ENCODE measurements at regions not wholly inside any gene's neighbourhood (a gene's known extent, or its start where the extent isn't known, plus 50 kb on each side); places are given as distances from the start of the nearest gene placed in this dataset.

DNA sequence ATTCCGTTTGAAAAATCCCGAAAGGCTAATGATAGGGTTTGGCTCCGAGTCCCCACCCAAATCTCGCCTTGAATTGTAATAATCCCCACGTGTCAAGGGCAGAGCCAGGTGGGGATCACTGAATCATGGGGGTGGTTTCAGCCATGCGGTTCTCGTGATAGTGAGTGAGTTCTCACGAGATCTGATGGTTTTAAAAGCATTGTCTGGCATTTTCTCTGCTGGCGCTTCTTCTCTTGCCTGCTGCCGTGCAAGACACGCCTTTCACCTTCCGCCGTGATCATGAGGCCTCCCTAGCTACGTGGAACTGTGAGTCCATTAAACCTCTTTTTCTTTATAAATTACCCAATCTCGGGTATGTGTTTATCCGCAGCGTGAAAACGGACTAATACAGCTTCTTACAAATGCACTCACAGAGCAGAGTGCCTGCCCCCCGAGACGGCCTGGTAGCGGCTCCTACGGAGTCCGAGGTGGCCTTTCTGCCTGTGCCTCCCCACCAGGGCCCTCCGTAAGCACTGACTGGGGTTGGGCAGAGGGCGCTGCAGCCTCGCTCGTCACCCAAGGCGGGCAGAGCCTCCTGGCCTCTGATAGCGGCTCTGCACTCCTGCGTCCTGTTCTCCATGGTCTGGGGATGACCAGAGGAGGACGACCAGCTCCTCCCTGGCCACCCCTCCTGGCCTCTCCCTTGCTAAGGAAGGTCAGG lies 131.7 kb downstream of the FOXL1 start:
- H3K27ac ChIP-seq: no peak overlapping the region
- no peaks in the 10 kb centered on the region for H3K36me3 ChIP-seq
- peaks cover 7% of the 10 kb centered on the region for H3K27me3 ChIP-seq (ENCODE audit: low read depth)
- no peak for TF ChIP-seq CTCF (IDR thresholded peaks at IDR 0.05)
- H3K9me3 ChIP-seq: no peaks in the 10 kb centered on the region
- no peak overlapping the region for H3K4me3 ChIP-seq
- ATAC-seq (no peak), DNase-seq (no peak)
- intact Hi-C loops (cut with DNase I): no loop called here
- no peaks in the 10 kb centered on the region for H3K4me1 ChIP-seq

DNA sequence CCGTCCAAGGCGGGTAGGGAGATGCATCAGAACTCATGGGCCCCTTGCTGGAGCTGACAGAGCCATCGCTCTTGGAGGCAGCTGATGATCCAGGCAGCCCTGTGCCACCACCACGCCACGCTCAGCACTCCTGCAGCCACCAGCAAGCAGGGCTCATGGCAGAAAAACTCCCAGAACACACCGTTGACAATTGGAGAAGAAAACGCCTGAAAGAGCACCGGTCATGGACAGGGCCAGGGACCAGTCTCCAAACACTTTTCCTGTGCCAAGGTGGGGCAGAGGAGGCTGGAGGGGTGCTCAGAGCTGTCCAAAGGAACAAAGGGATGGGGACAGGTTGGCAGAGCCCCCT lies 132.2 kb downstream of the FOXL1 start:
- no peak for DNase-seq
- intact Hi-C loops (cut with DNase I): no loop called here
- ATAC-seq: no peak
- no peak overlapping the region for H3K27ac ChIP-seq
- no peaks in the 10 kb centered on the region for H3K9me3 ChIP-seq
- no peak for TF ChIP-seq CTCF (IDR thresholded peaks at IDR 0.05)
- H3K36me3 ChIP-seq: no peaks in the 10 kb centered on the region
- peaks cover 7% of the 10 kb centered on the region for H3K27me3 ChIP-seq (ENCODE audit: low read depth)
- H3K4me1 ChIP-seq: no peaks in the 10 kb centered on the region
- no peak overlapping the region for H3K4me3 ChIP-seq

GRCh38 chr16:86712158-86713009 lies 134.0 kb downstream of the FOXL1 start:
- DNase-seq: no peak
- Histone ChIP-seq H3K27me3 (ENCODE audit: low read depth) (peaks cover 18% of the 10 kb centered on the region), H3K4me3 (no peak overlapping the region), H3K27ac (no peak overlapping the region), H3K9me3 (no peaks in the 10 kb centered on the region), H3K36me3 (no peaks in the 10 kb centered on the region), H3K4me1 (no peaks in the 10 kb centered on the region)
- ATAC-seq: no peak
- intact Hi-C loops (cut with DNase I): no loop called here
- no peak for TF ChIP-seq CTCF (IDR thresholded peaks at IDR 0.05)

DNA sequence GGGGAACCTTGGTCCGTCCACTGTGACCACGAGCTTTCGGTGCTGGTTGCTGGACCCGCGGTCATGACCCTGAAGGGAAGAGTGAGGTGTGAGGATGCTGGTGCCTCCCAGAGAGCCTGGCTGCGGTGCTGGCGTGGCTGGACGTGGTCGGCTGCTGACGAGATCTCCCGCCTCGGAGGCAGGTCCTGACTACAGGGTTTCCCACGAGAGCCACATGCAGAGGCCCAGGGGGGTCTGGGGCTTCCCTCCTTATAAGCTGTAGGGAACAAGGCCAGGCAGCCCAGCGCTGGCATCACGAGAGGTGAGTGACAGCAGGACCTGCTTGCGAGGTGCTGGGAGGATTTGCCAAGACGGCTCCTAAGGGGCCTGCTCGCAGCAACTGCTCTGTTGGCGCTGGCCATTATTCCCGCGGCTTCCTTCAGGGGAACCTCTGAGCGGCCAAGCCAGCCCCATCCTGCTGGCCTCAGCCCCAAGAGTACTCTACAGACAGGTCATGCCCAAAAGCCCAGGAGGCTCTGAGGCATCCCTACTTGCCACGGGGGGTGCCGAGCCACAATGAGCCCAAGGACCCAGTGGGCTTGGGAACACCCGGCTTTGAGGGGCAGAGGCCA lies 134.8 kb downstream of the FOXL1 start:
- intact Hi-C loops (cut with DNase I): no loop called here
- H3K27me3 ChIP-seq (ENCODE audit: low read depth): peaks cover 22% of the 10 kb centered on the region
- DNase-seq: no peak
- no peaks in the 10 kb centered on the region for H3K9me3 ChIP-seq
- no peaks in the 10 kb centered on the region for H3K4me1 ChIP-seq
- no peak for ATAC-seq
- H3K27ac ChIP-seq: no peak overlapping the region
- TF ChIP-seq CTCF (IDR thresholded peaks at IDR 0.05): no peak
- no peak overlapping the region for H3K4me3 ChIP-seq
- H3K36me3 ChIP-seq: no peaks in the 10 kb centered on the region

- TF ChIP-seq CTCF (IDR thresholded peaks at IDR 0.05): no peak
- no peak overlapping the region for H3K4me3 ChIP-seq
- no peak for ATAC-seq
- H3K36me3 ChIP-seq: no peaks in the 10 kb centered on the region
- DNase-seq: no peak
- intact Hi-C loops (cut with DNase I): no loop called here
- H3K27ac ChIP-seq: no peak overlapping the region
- H3K4me1 ChIP-seq: no peaks in the 10 kb centered on the region
- no peaks in the 10 kb centered on the region for H3K9me3 ChIP-seq
- H3K27me3 ChIP-seq (ENCODE audit: low read depth): peaks cover 22% of the 10 kb centered on the region
These were observed 135.8 kb downstream of the FOXL1 start for GRCh38 chr16:86714166-86714565.
